SU-DHL-6 (cell line): ENCODE measurements at regions not wholly inside any gene's neighbourhood (a gene's known extent, or its start where the extent isn't known, plus 50 kb on each side); places are given as distances from the start of the nearest gene placed in this dataset.

Experiments
- EZH2phosphoT487 ChIP-seq: fragments of 200-600 bp; sonication (generic), shearing (Covaris generic); conservative IDR thresholded peaks from 2 replicates; pipeline ENCODE4 v1.6.1; 2018; ENCODE audit warnings: mild to moderate bottlenecking, antibody characterized with exemption, low read length, moderate library complexity, mixed read lengths
- TF ChIP-seq, protein P1 (sequence below): fragments of 200-600 bp; sonication (generic); IDR thresholded peaks from one replicate; pipeline ENCODE4 v1.5.1; 2017; ENCODE audit warnings: antibody characterized with exemption, mild to moderate bottlenecking, low read length, moderate library complexity; ENCODE audit not compliant: insufficient read depth, poor library complexity, severe bottlenecking

DNA sequence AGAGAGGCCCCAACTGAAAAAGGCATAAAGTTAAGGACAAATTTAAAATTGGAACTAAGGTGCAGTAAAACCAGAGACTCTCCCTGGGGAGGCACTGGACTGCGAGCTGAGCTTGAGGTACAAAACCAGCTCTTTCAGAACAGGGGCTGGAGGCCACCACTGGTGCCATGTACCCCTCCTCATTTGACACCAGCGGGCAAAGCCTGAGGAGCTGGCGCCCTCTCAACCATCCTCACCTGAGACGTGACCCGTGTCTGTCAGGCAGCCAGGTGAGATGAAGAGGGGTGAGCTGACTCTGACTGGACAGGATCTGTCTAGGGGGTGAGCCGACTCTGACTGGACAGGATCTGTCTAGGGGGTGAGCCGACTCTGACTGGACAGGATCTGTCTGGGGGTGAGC, 68.5 kb downstream of the TMEM18 start:
- TF ChIP-seq, protein P1, sequence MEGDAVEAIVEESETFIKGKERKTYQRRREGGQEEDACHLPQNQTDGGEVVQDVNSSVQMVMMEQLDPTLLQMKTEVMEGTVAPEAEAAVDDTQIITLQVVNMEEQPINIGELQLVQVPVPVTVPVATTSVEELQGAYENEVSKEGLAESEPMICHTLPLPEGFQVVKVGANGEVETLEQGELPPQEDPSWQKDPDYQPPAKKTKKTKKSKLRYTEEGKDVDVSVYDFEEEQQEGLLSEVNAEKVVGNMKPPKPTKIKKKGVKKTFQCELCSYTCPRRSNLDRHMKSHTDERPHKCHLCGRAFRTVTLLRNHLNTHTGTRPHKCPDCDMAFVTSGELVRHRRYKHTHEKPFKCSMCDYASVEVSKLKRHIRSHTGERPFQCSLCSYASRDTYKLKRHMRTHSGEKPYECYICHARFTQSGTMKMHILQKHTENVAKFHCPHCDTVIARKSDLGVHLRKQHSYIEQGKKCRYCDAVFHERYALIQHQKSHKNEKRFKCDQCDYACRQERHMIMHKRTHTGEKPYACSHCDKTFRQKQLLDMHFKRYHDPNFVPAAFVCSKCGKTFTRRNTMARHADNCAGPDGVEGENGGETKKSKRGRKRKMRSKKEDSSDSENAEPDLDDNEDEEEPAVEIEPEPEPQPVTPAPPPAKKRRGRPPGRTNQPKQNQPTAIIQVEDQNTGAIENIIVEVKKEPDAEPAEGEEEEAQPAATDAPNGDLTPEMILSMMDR = no peak
- TF ChIP-seq EZH2phosphoT487 = no peak
